Nephron (organoid): ENCODE measurements at regions not wholly inside any gene's neighbourhood (a gene's known extent, or its start where the extent isn't known, plus 50 kb on each side); places are given as distances from the start of the nearest gene placed in this dataset.

Experiments
- H3K27ac Mint-ChIP-seq, 3 experiments: 2 replicates each; pipeline ENCODE4 v1.8.0; 2020; ENCODE audit warnings: mixed read lengths in 3 of 3, mild to moderate bottlenecking in 2 of 3, moderate library complexity in 1 of 3
- H3K27me3 Mint-ChIP-seq: 2 replicates; pipeline ENCODE4 v1.8.0; 2021; ENCODE audit warnings: low read depth, mild to moderate bottlenecking, moderate library complexity, mixed read lengths
- H3K36me3 Mint-ChIP-seq: 2 replicates; pipeline ENCODE4 v1.8.0; 2020; ENCODE audit warnings: low read depth, mixed read lengths
- H3K4me1 Mint-ChIP-seq: 2 replicates; pipeline ENCODE4 v1.8.0; 2020; ENCODE audit warnings: mixed read lengths
- H3K4me3 Mint-ChIP-seq, 3 experiments: 2 replicates each; pipeline ENCODE4 v1.8.0; 2020; ENCODE audit warnings: mild to moderate bottlenecking in 3 of 3, mixed read lengths in 3 of 3, moderate library complexity in 2 of 3
- H3K9me3 Mint-ChIP-seq: 2 replicates; pipeline ENCODE4 v1.8.0; 2020; ENCODE audit warnings: mixed read lengths
- TF ChIP-seq, protein P1 (sequence below), 3 experiments: fragments of 200-600 bp; sonication (generic); IDR thresholded peaks; one replicate each; pipeline ENCODE4 v1.5.0; 2021; ENCODE audit warnings: antibody characterized with exemption in 3 of 3; ENCODE audit not compliant: unreplicated experiment in 3 of 3

DNA sequence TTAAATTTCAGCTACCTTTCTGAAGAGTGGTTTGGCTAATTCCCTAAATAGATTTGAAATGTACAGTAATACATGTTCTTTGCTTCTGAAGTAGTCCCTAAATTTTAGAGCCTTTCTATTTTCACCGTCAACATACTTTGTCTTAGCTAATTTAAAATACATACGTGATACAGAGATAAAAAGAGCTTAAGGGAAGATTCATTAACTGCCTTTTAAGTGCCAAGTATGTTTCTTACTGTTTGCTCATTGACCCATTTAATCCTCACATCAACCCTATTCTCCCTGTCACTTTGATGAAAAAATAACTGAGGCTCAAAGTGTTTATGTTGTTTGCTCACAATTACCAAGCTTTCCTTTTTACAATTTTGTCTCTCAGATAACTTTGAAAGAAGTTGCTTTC lies 118.6 kb upstream of the CDH7 start:
- Mint-ChIP-seq H3K27ac (no peak overlapping the region), H3K9me3 (no peaks in the 10 kb centered on the region), H3K4me1 (no peaks in the 10 kb centered on the region), H3K4me3 (no peak overlapping the region), H3K36me3 (no peaks in the 10 kb centered on the region), H3K27me3 (no peaks in the 10 kb centered on the region)
- TF ChIP-seq, protein P1, sequence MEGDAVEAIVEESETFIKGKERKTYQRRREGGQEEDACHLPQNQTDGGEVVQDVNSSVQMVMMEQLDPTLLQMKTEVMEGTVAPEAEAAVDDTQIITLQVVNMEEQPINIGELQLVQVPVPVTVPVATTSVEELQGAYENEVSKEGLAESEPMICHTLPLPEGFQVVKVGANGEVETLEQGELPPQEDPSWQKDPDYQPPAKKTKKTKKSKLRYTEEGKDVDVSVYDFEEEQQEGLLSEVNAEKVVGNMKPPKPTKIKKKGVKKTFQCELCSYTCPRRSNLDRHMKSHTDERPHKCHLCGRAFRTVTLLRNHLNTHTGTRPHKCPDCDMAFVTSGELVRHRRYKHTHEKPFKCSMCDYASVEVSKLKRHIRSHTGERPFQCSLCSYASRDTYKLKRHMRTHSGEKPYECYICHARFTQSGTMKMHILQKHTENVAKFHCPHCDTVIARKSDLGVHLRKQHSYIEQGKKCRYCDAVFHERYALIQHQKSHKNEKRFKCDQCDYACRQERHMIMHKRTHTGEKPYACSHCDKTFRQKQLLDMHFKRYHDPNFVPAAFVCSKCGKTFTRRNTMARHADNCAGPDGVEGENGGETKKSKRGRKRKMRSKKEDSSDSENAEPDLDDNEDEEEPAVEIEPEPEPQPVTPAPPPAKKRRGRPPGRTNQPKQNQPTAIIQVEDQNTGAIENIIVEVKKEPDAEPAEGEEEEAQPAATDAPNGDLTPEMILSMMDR (IDR thresholded peaks at IDR 0.05; ENCODE audit: unreplicated experiment in 3 of 3), result no peak

DNA sequence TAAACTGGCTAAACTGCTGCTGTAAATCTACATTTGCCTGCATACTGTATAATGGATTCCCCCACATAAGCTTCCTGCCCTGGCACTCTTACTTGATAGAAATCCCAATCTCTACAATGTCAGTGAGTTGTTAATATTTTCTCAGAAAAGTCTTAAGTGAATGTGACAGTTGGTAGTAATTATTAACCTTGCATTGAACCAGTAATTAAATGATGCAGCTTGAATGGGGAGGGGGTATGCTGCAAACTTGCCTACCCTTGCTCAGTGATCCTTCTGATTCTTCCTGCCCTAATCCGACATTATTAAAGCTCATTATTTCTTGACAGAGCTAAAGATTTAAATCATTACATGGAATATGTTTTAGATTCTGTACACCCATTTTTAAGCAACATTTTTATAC lies 119.0 kb upstream of the CDH7 start:
- Mint-ChIP-seq H3K9me3 (no peaks in the 10 kb centered on the region), H3K4me1 (no peaks in the 10 kb centered on the region), H3K27ac (no peak overlapping the region), H3K27me3 (no peaks in the 10 kb centered on the region), H3K4me3 (no peak overlapping the region), H3K36me3 (no peaks in the 10 kb centered on the region)
- TF ChIP-seq, protein P1 (IDR thresholded peaks at IDR 0.05; ENCODE audit: unreplicated experiment in 3 of 3), result no peak

DNA sequence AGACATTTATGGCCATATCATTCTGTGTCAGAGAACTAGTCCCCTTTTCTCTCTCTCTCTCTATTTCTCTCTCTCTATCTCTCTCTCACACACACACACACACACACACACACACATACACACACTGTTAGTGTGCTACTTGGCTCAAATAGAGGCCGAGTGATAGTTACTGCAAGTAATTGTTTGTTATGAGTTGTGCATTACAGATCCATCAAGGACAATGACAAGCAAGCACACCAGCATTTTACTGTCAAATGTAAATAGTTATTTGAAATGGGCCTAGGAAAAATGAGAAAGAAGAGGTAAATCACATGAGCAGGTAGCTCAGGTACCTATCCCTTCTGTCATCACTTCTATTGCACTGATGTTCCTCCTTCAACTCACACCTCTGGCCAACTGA lies 122.4 kb upstream of the CDH7 start:
- Mint-ChIP-seq H3K4me3 (no peak overlapping the region), H3K27ac (no peak overlapping the region), H3K4me1 (no peaks in the 10 kb centered on the region), H3K27me3 (no peaks in the 10 kb centered on the region), H3K9me3 (no peaks in the 10 kb centered on the region), H3K36me3 (no peaks in the 10 kb centered on the region)
- TF ChIP-seq, protein P1 (IDR thresholded peaks at IDR 0.05; ENCODE audit: unreplicated experiment in 3 of 3), result no peak

DNA sequence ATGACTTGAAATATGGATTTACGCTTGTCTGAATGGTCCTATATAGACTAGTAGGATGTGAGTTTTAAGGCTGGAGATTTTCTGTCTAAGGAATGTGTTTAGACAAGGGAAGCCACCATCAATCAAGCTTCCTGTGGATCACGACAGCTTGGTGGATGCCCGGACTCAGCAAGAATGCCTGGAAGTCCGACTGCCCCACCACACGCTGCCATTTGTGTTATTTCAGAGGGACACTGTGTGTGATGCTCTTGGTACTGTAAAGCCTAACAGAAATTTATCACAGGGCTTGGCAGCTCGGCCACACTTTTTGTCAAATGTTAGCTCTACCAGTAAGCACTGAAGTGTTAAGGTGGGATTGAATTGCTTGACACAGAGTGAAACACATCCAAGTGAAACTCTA lies 127.1 kb upstream of the CDH7 start:
- H3K27me3 Mint-ChIP-seq, result no peaks in the 10 kb centered on the region
- no peaks in the 10 kb centered on the region for H3K4me1 Mint-ChIP-seq

DNA sequence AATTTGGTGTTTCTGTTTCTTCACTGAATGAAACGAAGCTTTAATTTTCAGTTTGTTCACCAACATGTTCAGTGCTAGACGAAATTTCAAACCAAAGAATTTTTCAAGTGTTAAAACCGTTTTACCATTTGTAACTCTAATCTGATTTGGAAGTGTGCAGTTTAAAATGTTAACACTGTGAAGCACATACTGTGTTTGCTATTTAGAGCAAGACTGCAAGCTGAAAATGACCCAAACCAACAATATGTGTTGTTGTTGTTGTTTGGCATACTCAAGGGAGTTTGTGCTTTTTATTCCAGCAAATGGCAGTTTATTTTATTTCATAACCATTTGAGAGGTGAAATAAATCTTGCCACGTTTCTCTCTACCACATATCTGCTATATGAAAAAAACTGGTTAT lies 128.4 kb upstream of the CDH7 start:
- no peaks in the 10 kb centered on the region for H3K4me1 Mint-ChIP-seq
- no peak overlapping the region for H3K27ac Mint-ChIP-seq
- H3K27me3 Mint-ChIP-seq, result no peaks in the 10 kb centered on the region

More for the DNA sequence above, 127.1 kb upstream of the CDH7 start:
- Mint-ChIP-seq H3K27ac (no peak overlapping the region), H3K9me3 (no peaks in the 10 kb centered on the region), H3K4me3 (no peak overlapping the region), H3K36me3 (no peaks in the 10 kb centered on the region)
- TF ChIP-seq, protein P1 (IDR thresholded peaks at IDR 0.05; ENCODE audit: unreplicated experiment in 3 of 3), result no peak

DNA sequence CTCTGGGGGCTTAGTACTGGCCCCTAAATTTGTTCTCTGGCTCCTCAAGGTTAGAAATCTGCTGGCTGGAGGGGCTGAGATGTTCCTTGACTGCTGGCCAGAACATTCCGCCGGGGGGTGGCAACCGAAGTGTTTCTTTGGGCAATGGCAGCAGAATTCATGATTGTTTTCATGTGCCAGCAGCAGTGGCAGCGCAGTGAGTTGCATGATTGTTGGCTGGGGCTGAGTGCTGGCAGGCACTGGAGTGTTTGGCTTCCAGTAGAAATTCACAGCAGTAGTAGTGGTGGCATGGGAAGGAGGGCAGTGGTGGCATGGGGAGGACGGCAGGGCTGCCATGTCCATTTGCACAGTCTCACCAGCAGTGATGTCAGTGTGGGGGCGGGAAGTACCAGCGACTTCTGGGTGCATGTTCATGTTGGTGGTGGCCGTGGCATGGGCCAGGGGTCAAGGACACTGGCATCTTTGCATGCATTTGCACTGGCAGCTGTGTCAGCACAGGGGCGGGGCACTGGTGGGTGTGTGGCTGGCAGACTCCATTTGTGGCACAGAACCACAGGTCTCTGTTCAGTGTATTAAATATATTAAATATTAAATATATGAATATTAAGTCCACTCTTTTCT lies 130.6 kb upstream of the CDH7 start:
- Mint-ChIP-seq H3K36me3 (peaks cover 5% of the 10 kb centered on the region), H3K27me3 (no peaks in the 10 kb centered on the region), H3K4me1 (no peaks in the 10 kb centered on the region), H3K27ac (no peak overlapping the region), H3K4me3 (no peak overlapping the region), H3K9me3 (no peaks in the 10 kb centered on the region)
- TF ChIP-seq, protein P1 (IDR thresholded peaks at IDR 0.05; ENCODE audit: unreplicated experiment in 3 of 3), result no peak

More for the DNA sequence above, 128.4 kb upstream of the CDH7 start:
- TF ChIP-seq, protein P1 (IDR thresholded peaks at IDR 0.05; ENCODE audit: unreplicated experiment in 3 of 3), result no peak
- no peaks in the 10 kb centered on the region for H3K36me3 Mint-ChIP-seq
- no peaks in the 10 kb centered on the region for H3K9me3 Mint-ChIP-seq
- no peak overlapping the region for H3K4me3 Mint-ChIP-seq
